Testis (tissue), 2 donors: ENCODE measurements at regions not wholly inside any gene's neighbourhood (a gene's known extent, or its start where the extent isn't known, plus 50 kb on each side); places are given as distances from the start of the nearest gene placed in this dataset.

Experiments
- POLR2A ChIP-seq: fragments of 450-650 bp; IDR thresholded peaks from one replicate; pipeline ENCODE4 v1.6.1; 2017; ENCODE audit warnings: antibody characterized with exemption, mild to moderate bottlenecking, moderate library complexity
- TF ChIP-seq, protein P1 (sequence below), 3 experiments: fragments of 450-650 bp in 2 of 3; fragments of 200-600 bp in 1 of 3; sonication (generic) in 1 of 3; IDR thresholded peaks; one replicate each; pipeline ENCODE4 v1.5.1; 2016 to 2019; ENCODE audit warnings: antibody characterized with exemption in 3 of 3, mild to moderate bottlenecking in 2 of 3, moderate library complexity in 1 of 3

DNA sequence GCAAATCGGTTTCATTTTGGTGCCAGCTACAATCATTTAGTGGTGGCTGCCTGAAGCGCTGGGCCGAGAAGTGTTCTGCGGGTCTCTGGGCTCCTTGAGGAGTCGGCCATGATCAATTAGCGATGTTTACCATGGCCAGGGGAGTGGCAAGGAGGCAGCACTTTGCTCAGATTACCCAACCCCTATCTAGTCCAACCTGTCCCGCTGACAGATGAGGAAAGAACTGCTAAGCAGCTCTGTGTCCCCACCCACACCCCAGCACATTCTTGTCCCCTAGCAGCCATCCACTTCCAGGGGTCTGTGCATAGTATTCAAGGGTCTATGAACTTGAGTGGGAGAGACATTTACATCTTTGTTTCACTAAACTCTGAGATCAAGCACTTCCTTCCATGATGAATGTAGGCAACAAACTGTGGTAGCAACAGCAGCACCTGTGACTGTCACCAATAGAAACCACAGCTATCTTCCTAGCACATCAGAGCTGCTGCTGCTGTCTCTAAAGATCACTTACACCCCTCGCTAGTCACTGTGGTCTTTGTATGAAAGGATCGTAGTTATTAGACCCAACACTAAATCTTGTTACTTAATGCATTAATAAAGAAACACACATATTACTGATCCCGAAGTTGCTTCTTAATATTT is 331.6 kb downstream of the BCOR start:
- TF ChIP-seq, protein P1, sequence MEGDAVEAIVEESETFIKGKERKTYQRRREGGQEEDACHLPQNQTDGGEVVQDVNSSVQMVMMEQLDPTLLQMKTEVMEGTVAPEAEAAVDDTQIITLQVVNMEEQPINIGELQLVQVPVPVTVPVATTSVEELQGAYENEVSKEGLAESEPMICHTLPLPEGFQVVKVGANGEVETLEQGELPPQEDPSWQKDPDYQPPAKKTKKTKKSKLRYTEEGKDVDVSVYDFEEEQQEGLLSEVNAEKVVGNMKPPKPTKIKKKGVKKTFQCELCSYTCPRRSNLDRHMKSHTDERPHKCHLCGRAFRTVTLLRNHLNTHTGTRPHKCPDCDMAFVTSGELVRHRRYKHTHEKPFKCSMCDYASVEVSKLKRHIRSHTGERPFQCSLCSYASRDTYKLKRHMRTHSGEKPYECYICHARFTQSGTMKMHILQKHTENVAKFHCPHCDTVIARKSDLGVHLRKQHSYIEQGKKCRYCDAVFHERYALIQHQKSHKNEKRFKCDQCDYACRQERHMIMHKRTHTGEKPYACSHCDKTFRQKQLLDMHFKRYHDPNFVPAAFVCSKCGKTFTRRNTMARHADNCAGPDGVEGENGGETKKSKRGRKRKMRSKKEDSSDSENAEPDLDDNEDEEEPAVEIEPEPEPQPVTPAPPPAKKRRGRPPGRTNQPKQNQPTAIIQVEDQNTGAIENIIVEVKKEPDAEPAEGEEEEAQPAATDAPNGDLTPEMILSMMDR (IDR thresholded peaks at IDR 0.05), result no peak
- no peak for TF ChIP-seq POLR2A
